HG03025 (cell line): ENCODE measurements at regions not wholly inside any gene's neighbourhood (a gene's known extent, or its start where the extent isn't known, plus 50 kb on each side); places are given as distances from the start of the nearest gene placed in this dataset.

Source experiments
- ATAC-seq: cut with Tn5 transposase; IDR thresholded peaks from one replicate; pipeline ENCODE4 v1.9.1; 2021; ENCODE audit warnings: mild to moderate bottlenecking, moderate library complexity; ENCODE audit not compliant: unreplicated experiment, low FRiP score

DNA sequence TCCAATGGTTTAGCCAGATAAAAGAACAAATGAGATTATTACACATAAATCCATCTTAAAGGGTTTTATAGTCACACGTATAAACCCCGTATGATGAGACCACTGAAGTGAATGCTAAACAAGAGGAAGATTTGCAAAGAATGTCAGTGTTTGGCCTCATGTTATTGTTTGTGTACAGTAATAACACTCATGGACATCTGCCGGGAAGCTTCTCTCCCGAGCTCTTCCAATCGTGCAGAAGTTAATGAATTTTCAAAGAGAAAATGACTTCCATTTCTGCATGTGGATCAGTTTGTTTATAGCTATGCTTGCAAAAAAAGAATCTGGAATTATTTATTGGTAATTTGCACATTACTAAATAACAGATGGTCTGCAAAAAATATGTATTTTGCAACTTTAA is 88.5 kb upstream of the APCDD1 start:
- ATAC-seq = no peak

DNA sequence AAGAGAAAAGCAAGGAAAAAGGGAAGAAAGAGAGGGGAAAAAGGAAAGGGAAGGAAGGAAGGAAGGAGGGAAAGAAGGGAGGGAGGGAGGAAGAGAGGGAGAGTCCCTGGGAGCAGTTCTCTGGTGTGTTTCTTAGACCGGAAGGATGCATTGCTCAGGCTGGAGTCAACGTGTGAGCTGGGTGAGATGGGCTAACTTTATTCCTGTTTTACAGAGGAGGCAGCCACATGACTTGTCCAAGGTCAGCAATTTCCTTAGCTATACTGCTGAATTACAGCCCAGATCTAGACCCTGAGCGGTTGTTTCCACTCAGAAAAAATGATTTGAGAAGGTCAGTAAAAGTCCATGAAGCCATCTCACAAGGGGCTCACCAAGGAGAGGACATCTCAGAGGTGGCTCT is 86.6 kb upstream of the APCDD1 start:
- no peak for ATAC-seq

DNA sequence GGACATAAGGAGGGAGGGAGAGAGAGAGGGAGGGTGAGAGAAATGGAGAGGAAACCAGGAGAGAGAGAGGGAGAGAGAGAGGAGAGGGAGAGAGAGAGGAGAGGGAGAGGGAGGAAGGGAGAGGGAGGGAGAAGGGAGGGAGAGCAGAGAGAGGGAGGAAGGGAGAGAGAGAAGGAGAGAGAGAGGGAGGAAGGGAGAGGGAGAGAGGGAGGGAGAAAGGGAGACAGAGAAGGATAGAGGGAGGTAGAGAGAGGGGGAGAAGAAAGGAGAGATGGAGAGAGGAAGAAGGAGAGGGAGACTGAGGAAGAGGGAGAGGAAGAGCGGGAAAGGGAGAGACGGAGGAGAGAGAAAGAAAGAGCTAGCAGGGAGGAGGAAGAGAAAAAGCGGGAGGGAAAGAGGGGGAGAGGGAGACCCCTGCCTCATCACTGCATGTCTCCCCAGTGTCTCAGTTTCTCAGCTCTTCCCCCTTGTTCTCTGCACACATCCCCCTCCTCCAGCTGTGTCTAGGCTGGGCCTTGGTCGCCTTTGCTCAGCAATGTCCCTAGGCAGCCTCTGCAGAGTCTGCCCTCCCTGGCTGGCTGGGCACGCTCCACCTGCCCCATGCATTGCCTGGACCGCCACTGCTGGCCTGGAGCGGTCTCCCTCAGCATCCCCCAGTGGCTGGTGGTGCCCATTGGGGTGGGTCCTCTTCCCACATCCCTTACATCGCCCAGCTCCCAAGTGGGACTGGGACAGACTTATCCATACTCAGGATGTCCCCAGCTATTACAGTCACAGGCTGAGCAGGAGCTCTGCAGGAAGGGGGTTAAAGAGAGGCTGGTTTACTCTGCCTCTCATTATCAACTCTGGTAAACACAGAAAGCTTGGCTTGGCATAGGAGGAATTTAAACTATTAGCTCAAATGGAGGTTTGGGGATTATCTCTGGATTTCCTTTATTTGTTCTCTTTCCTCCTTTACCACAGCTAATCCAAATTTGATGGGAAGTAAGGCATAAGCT is 85.7 kb upstream of the APCDD1 start:
- no peak for ATAC-seq

DNA sequence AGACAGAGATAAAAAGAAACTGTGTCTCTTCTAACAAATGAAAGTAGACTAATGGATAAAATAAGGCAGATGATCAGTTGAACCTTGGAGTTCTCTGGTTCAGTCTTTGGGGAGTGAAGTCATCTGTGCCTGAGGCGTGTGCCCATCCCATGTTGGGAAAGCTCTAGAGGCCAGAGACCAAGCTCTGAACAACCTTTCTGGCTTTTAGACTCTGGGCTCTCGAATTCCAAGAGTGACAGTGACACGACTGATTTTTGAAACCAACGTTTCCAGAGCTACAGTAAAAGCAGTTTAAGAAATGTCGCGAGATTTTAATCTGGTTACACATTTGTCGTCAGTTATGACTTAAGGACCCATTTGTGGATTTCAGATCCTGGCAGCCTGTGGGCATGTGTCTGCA is 83.7 kb upstream of the APCDD1 start:
- no peak for ATAC-seq

DNA sequence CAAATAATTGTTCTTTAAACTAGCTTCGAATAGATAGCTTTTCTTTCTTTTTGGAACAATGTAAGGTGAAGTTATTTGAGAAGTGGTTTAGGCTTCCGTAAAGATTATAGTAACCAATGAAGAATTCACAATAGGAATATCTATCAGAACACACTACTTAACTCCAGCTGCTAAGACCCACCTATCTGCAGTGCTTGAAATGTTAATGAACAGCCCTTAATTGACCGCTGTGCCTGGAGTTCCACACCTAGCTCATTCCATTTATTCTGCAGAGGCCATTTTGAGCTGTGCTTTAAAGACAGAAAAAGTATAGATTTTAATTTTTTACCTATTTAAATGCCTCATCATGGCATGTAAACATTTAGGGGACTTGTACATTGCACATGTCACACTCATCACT is 83.3 kb upstream of the APCDD1 start:
- ATAC-seq = no peak

DNA sequence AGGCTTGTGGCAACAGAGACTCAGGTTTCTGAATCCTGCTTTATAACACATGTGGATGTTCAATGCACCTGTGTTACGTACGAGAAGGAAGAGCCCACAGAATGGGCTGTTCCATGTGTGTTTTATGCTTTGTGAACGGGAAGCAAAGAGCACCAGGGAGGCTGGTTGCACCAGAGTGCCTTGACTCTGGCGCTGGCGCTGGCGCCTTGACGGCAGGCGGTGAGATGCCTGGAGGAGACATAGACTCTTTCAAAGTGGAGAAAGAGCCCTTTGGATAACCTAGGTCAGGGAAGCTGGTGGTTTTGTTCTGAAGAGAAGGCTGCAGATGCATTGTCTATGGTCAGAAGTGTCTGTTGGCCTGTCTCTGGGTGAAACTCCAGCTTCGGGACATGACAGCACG is 80.2 kb upstream of the APCDD1 start:
- no peak for ATAC-seq

DNA sequence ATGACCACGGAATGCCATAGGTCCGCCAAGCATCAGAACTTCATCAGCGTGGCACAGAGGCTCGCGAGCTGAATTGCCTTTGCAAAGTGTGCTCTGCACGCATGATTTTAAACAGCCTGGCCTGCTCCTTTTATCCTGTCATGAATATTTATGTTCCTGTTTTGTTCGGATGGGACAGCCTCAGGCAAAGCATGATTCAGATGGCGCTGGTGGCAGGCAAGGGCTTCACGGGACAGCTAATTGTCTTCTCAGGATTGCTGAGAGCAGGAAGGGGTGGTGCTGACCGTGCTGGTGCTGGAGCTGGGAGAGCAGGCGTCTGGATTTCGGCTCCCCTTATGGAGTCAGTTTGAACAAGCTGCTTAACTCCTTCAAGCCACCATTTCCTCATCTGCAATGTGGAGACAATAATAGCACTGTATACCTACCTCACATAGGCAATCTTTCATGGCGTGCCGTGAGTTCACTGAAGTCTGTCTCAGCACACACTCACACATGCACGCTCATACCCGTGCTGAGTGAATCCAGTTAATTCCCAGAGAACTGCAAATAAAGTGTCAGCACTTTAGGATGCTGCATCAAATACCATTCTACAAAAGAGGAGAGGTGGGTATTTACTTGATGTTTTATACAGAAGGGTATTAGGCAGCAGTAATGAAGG is 79.7 kb upstream of the APCDD1 start:
- no peak for ATAC-seq

DNA sequence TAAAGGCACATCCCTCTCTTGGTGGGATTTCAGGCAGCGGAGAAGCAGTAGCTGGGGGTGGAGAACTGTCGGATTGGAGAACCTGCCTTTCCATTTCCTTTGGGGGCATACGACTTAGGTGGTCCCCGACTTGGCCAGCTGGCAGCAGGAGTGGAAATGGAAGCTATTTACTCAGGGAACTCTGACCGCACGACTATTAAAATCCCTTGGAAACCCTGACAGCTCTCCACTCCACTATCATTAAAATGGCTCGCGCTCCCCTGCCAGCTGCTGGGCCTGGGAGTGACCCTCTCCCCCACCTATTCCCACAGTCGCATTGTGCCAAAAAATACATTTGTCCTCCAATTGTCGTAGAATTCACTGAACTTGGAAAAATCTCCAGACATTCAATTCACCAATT is 77.7 kb upstream of the APCDD1 start:
- ATAC-seq = no peak

DNA sequence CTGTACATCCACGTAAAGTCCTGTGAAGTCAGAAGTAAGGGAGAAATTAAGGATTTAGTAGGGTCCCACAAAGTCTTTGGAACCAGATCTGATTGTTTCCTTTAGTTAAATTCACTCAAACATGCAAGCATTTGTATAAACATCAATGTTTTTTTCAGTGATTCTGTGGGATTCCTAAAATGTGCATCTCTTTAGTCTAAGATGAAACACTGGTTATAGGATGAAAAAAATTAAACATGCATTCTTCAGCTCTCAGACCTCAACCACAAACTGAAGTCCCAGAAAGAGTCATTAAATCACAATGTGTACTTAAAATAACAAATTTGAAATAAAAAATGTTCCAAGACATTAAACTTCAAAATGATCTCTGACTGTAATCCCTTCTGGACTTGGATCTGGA is 76.5 kb upstream of the APCDD1 start:
- no peak for ATAC-seq

DNA sequence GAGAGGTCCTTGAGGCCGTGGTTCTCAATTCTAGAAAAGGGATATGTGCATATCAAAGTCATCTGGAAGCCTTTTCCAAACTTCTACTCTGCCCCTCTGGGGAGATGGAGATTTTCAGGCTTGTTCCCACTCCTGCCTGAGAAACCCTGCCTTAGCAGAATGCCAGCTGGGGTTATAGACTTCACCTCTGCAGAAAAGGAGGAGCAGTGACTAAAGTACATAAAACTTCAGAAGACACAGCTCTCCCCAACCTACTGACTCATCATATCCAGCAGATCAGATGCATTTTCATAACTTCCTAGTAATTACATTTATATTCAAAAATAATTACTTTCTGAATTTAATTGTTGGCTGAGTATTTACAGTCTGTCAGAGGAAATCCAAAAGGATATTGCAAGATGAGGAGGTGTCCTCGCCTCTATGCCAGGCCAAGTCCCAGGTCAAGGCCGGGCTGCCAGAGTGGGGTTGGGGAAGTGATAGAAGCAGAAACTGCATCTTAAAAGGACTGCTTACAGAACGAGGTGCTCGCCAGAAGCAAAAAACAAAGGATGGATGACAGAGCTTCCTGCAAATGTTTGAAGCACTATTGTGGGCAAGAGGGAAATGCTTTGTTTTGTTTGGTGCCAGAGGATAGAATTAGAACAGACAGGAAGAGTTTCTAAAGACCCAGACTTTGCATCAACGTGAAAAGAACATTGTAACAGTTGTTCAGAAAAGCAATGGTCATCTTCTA is 75.6 kb upstream of the APCDD1 start:
- no peak for ATAC-seq

DNA sequence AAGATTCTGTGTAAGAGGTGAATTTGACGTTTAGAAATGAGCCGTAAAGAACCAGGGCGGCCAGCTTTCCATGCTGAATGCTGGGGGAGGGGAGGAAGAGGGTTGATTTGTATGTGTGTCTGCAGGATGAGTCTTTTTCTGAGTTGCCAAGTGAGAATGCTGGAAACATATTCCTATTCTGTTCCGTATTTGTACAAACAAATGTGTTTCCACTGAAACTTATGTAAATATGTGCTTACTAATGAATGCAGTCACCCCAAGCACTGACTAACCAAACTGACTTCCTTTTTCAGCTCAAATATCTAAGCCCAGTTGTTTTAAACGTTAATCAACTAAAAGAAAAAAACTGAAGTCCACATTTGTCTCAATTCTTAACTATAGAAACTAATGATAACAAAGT is 74.9 kb upstream of the APCDD1 start:
- ATAC-seq = no peak

DNA sequence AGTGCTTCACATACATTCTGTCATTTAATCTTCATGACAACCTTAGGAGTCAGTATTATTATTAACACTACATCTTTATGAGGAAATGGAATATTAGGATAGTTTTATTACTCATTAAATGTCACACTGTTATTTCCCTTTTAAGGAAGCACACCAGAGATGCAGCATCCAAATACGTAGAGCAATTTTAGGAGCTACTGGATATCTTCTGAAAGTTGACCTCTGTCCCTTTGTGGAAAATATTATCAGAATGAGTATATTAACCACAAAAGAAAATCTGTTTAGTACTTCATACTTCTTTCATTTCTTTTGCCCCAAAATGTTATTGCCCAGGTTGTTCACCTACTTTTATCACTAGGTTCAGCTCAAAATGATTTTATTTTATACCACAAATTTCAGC is 72.9 kb upstream of the APCDD1 start:
- ATAC-seq = no peak

DNA sequence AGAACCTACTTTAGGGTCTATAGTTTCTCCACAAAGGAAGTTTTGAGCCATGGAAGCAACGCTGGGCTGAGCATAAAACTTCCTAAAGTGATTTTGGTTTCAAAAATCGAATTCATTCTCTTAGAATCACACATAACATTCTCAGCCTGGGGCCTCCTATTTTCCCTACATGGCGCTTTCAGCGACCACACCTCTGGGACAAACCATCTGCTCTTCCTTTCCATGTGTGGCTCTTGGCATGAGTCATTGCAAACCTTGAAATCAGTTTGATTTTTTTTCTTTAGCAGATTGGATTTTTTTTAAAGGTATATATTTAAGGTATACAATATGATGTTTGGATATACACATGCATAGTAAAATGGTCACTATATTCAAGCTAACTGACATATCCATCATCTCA is 72.5 kb upstream of the APCDD1 start:
- ATAC-seq = no peak

DNA sequence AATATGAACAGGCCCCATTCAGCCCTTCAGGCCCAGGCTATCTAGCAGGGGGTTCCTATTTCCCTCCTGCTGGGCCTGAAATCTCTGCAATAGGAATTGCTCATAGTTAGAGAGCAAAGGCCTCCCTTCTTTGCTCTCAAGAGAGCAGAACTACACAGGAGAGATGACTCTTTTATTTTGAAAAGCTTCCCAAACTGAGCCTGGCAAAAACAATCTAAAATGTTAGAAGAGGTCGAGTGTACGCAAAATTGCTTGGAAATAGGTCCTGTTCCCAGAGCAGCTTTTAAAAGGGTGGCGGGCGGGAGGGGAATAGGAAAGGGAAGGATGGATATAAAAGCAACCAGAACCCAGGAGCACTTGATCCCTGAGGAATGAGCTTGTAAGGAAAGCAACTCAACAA is 68.4 kb upstream of the APCDD1 start:
- ATAC-seq = no peak

DNA sequence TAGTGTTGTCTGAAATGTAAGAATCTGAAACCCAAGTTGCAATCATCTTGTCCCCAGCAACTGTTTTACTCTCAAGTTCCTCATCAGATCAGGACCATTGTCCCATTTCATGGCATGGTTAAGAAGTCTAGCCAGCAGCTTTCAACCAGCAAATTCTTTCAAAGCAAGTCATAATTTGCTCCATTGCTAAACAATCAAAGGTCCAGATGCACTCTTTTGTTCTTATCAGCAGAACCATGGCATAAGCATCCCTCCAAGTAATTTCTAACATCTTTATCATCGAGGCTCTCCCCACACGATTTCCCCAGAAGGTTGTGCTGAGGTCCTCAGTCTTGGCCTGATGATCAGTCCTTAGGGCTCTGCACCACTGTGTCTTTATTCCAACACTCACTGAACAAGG is 67.5 kb upstream of the APCDD1 start:
- no peak for ATAC-seq

DNA sequence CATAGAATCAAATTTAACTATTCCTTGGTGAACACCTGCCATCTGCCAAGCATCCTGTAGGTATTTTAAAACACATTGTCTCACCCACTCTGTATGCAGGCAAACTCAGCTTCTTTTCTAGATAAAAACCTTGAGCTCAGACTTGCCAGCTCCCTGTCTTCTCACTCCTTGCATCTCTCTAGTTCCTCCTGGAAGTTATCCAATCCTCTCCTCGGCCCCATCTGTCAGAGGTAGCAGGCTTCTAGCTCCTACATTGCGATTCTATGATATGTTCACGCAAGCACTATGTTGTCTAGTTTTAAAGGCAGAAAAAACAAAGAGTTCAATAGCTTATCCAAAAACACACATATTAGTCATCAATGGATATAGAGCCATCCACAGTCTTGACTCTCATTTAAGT is 67.0 kb upstream of the APCDD1 start:
- no peak for ATAC-seq

DNA sequence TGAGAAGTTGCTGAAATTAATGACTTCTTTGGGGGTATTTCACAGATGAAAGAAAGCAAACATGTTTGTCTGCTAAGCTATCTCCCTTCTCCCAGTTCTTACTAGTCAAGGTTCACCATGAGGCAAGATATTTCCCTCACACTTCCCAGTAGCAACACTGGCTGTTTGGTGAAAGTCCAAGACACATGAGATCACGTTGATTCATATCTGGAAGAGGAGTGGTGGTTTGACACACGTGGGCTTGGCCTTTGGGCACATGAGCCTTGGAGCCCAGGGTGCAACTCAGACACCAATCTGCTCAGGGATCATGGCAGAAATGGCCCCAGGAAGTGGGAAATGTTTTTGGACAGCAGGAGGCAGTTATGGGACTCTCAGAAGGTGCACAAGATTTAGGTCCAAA is 66.1 kb upstream of the APCDD1 start:
- no peak for ATAC-seq

DNA sequence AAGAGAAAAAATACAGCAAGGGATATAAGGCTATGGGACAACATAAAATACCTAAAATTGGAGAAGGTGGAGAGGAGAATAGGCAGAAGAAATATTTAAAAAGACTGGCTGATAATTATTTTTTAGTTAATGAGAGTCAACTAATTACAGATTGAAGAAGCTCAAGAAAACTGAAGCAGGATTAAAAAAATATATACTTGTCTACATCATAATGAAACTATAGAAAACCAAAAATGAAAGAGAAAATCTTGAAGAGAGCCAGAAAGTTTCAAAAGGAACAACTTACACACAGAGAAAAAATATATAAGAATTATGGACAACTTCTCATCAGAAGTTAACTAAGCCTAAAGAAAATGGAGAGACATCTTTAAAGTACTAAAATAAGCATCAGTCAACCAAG is 62.9 kb upstream of the APCDD1 start:
- no peak for ATAC-seq

DNA sequence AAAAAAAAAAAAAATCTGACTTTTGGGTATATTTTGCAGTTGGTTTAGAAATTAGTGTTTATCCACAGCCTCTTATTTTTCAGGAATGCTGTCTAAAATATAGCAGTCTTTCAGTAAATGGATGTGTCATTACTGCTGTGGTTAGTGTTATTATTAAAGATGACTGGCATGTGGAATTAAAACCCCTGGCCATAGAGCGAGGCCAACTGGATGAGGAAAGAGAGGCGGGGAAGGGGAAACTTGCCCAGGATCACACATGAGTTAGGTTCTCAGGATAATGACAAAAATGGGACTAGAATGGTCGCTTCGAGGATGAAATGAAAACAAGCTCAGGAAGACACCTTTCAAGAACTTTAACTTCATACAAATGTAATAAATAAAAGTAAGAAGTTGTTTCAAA is 57.4 kb upstream of the APCDD1 start:
- ATAC-seq = no peak

DNA sequence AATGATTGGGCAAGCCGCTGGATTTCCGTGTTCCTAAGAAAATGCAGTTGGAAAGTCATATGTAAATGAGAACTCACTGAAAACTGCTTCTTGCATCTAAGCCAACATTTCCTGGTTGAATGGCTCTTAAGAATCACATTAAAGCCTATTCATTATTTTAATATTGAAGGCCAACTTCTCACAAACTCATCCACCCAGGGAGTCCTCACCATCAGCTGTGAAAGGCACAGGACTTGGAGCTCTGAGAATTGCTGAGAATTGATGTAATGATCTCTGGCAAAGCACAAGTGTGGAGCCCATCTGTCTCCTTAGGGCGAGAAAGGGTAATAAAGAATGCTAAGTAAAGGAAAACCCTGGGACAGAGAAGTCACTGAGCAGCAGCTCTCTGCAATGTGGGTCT is 55.9 kb upstream of the APCDD1 start:
- ATAC-seq = no peak

DNA sequence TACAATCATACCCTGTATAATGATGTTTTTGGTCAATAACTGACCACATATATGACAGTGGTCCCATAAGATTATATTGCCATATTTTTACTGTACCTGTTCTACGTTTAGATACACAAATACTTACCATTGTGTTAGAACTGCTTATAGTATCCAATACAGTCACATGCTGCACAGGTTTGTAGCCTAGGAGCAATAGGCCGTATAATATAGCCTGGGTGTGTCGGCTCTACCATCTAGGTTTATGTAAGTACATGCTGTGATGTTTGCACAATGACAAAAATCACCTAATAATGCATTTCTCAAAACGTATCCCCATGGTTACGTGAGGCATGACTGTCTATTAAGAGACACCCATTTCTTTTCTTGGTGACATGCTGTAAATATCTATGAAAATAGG is 55.0 kb upstream of the APCDD1 start:
- no peak for ATAC-seq
